ENCODE measurements at regions not wholly inside any gene's neighbourhood (a gene's known extent, or its start where the extent isn't known, plus 50 kb on each side); places are given as distances from the start of the nearest gene placed in this dataset.

DNA sequence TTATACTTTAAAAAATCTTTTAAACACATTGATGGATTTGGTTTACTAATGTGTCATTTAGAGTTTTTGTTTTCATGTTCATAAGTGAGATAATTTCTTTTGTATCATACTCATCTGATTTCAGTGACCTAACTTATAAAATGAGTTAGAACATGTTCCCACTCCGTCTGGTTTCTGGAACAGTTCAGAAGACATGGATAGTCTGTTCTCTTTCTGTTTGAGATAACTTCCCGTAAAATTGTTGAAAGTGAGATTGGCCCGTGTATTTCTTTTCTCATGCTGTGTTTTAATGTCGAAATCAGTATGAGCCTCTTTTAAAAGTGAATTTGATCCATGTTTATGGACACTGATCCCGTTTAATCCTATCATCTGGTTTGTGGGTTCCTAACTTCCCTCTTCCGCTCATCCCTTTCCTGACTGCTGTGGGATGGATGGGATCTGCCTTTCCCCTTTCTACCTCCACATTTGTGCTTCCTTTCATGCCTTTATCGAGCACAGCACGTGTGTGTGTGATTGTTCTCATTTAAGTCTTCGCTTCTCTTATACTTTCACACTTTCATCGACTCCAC lies 78.9 kb downstream of the COPS8 start:
- H3K9me3 ChIP-seq, result no peaks in the 10 kb centered on the region
- intact Hi-C loops (cut with DNase I; ENCODE audit: low total_unique reads), result no loop called here
- H3K4me1 ChIP-seq, result no peaks in the 10 kb centered on the region
- H3K27ac ChIP-seq, result peak overlapping the region; percentile 67 to 88
- DNase-seq, result no peak
- no peaks in the 10 kb centered on the region for H3K36me3 ChIP-seq
- no peak for TF ChIP-seq POLR2A (IDR thresholded peaks at IDR 0.05)
- TF ChIP-seq, protein P1, sequence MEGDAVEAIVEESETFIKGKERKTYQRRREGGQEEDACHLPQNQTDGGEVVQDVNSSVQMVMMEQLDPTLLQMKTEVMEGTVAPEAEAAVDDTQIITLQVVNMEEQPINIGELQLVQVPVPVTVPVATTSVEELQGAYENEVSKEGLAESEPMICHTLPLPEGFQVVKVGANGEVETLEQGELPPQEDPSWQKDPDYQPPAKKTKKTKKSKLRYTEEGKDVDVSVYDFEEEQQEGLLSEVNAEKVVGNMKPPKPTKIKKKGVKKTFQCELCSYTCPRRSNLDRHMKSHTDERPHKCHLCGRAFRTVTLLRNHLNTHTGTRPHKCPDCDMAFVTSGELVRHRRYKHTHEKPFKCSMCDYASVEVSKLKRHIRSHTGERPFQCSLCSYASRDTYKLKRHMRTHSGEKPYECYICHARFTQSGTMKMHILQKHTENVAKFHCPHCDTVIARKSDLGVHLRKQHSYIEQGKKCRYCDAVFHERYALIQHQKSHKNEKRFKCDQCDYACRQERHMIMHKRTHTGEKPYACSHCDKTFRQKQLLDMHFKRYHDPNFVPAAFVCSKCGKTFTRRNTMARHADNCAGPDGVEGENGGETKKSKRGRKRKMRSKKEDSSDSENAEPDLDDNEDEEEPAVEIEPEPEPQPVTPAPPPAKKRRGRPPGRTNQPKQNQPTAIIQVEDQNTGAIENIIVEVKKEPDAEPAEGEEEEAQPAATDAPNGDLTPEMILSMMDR (IDR thresholded peaks at IDR 0.05), result no peak
- no peak overlapping the region for H3K4me3 ChIP-seq
- no peaks in the 10 kb centered on the region for H3K27me3 ChIP-seq

DNA sequence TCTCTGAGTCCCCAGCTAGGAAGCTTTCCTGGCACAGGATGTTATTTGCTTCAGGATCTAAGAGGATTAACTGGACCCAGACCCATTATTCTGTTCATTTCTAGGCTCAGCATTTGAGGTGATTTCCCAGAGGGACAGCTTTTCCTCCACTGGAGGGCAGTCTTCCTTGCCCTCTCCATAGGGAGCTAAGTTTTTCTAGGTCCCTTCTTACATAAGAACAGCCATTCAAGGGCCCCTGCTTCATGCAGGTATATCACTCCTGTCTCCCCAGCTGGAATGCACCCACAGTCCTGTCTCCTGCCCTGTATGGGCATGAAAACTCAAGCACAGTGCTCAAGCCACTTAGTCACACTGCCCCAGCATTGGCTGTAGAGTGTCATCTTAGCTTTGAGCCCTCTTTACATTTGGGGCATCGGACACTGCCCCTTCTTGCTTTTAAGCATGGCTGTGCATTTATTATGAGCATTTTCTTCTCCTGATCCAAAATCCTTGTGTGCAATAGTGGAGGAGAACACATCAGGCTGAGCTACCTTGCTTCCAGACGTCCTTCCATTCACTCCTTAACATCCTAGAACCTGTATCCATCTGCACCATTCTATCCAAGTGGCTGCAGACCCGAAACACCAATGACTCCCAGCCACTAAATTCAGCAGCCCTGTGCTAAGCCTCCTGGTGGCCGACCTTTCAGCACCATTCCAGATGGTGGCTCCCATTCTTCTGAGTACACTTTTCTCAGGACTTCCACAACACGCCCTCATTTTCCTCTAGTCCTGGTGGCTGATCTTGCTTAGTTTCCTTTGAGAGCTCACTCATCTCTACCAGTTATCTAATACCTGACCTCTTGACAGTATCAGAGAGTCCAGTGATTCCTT lies 80.0 kb downstream of the COPS8 start:
- TF ChIP-seq POLR2A (IDR thresholded peaks at IDR 0.05), result no peak
- TF ChIP-seq, protein P1 (IDR thresholded peaks at IDR 0.05), result peak in 2 of 4 experiments; percentile 21 to 27
- Histone ChIP-seq H3K27me3 (no peaks in the 10 kb centered on the region), H3K4me1 (peaks cover 0 to 4% of the 10 kb centered on the region in 2 donors), H3K27ac (peak overlapping the region; percentile 67 to 88), H3K36me3 (no peaks in the 10 kb centered on the region), H3K4me3 (no peak overlapping the region), H3K9me3 (no peaks in the 10 kb centered on the region)
- intact Hi-C loops (cut with DNase I; ENCODE audit: low total_unique reads), result no loop called here
- no peak for DNase-seq

DNA sequence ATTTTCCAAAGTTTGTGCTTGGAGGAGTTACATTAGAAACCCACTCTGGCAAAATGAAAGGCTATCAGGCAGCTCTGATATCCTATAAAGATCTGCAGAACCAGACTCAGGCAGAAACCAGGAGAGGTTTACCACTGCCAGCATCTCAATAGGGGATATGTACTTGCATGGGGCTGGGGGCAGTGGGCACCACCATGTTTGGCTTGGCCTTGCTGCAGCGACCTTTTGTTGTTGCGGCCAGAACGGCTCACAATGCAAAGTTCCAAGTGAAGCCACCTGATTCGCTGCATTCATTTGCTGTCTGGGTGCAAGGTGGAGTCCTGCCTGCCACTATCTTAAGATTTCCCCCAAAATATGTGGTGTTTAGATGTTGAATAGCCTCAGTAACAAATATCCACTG lies 81.3 kb downstream of the COPS8 start:
- Histone ChIP-seq H3K9me3 (no peaks in the 10 kb centered on the region), H3K4me1 (peaks cover 0 to 8% of the 10 kb centered on the region in 2 donors), H3K4me3 (no peak overlapping the region), H3K27me3 (no peaks in the 10 kb centered on the region), H3K36me3 (no peaks in the 10 kb centered on the region), H3K27ac (no peak overlapping the region)
- TF ChIP-seq, protein P1 (IDR thresholded peaks at IDR 0.05), result no peak
- TF ChIP-seq POLR2A (IDR thresholded peaks at IDR 0.05), result no peak
- intact Hi-C loops (cut with DNase I; ENCODE audit: low total_unique reads), result no loop called here
- DNase-seq, result no peak

DNA sequence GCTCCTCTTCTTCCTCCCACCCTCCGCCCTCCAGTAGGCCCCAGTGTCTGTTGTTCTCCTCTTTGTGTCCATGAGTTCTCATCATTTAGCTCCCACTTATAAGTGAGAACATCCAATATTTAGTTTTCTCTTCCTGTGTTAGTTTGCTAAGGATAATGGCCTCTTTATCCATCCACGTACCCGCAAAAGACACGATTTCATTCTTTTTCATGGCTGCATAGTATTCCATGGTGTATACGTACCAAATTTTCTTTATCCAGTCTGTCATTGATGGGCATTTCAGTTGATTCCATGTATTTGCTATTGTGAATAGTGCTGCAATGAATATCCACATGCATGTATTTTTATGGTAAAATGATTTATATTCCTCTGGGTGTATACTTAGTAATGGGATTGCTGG lies 82.2 kb downstream of the COPS8 start:
- DNase-seq, result no peak
- Histone ChIP-seq H3K27ac (no peak overlapping the region), H3K4me1 (peaks cover 0 to 8% of the 10 kb centered on the region in 2 donors), H3K36me3 (no peaks in the 10 kb centered on the region), H3K9me3 (no peaks in the 10 kb centered on the region), H3K27me3 (no peaks in the 10 kb centered on the region), H3K4me3 (no peak overlapping the region)
- intact Hi-C loops (cut with DNase I; ENCODE audit: low total_unique reads), result no loop called here
- no peak for TF ChIP-seq POLR2A (IDR thresholded peaks at IDR 0.05)
- TF ChIP-seq, protein P1 (IDR thresholded peaks at IDR 0.05), result no peak

DNA sequence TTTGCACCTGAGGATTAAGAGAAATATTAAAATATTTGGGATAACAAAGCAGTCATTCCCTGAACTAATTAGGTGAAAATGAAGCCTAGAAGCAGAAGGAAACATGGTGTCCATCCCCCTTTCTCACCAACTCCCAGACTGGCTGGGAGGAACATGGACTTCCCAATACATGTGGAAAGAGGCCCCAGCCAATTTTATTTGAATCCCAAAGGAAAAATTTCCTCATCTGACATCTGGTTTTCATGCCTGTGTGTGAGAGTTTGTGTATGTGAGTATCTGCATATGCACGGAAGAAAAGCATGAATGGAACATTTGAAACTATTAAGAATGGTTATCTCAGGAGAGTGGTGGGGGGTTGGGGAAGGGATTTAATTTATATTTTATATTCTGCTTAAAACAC lies 84.3 kb downstream of the COPS8 start:
- no peaks in the 10 kb centered on the region for H3K36me3 ChIP-seq
- peak overlapping the region; percentile 38 to 90 for H3K27ac ChIP-seq
- intact Hi-C loops (cut with DNase I; ENCODE audit: low total_unique reads), result no loop called here
- peak in 1 of 2 donors; percentile 19 for DNase-seq
- no peak overlapping the region for H3K4me3 ChIP-seq
- H3K9me3 ChIP-seq, result no peaks in the 10 kb centered on the region
- no peaks in the 10 kb centered on the region for H3K27me3 ChIP-seq
- TF ChIP-seq POLR2A (IDR thresholded peaks at IDR 0.05), result no peak
- TF ChIP-seq, protein P1 (IDR thresholded peaks at IDR 0.05), result no peak
- peaks cover 0 to 8% of the 10 kb centered on the region in 2 donors for H3K4me1 ChIP-seq

All from uterus (tissue), 3 donors.